Hepatic stellate cell (primary cell): ENCODE measurements at regions not wholly inside any gene's neighbourhood (a gene's known extent, or its start where the extent isn't known, plus 50 kb on each side); places are given as distances from the start of the nearest gene placed in this dataset.
"Not testable (repeated sequence)": the region's sequence is repeated elsewhere in the genome, so short reads cannot be mapped to it uniquely, and the experiment has no call there.

Experiments used
- DNase-seq: peaks from one replicate; pipeline ENCODE4 v3.0.0; 2011; ENCODE audit warnings: low spot score

DNA sequence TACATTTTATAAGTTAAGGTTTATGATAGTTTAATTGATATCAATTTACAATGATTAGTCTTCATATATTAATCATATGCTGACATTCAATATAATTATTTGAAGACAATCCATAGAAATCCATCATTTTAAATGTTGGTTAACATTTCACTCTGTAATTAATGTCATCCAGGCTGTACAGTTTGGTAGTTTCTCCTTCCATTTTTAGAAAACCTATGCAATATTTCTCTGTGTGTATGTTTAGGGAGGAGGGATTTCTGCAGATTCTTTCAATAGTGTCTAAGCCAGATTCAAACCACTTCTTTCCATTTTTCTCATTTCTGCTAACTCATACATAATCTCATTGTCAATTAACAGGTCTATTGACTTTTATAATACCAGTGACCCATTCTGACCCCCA is 1159.0 kb upstream of the ATXN8OS start:
- no peak for DNase-seq

DNA sequence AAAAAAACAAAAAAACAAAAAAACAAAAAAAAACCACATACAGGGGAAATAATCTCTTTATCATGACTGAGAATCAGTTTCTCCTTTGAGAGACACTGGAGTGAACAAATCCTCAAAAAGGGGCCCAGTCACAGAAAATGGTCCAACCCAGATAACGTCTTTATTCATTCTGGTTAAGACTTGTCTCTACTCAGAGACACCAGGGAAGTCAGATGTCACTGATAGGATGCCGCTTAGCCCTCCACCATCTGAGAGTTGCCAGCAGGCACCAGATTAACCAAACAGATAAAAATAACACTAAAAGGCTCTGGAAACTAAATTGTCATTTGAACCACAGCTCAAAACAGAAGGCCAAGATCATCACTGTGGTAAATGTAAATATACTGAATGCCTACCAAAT is 1163.4 kb upstream of the ATXN8OS start:
- no peak for DNase-seq

DNA sequence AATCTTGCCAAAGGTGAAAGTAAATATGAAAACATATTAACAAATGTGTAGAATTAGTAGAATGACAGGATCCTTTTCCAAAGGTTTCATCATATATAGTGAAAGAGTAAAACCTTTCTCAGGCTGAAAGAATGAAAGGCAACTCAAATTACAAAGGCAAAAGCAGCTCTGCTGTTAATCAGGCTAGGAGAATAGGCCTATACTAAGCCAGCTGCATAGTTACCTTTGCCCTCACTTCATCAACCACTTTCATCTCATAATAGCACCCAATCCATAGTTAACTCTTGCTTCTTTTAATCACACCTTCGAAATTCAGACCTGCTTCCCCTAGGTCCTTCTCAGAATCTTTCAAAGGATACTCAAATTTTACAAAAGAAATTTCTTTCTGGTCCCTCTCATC is 1167.6 kb upstream of the ATXN8OS start:
- no peak for DNase-seq

DNA sequence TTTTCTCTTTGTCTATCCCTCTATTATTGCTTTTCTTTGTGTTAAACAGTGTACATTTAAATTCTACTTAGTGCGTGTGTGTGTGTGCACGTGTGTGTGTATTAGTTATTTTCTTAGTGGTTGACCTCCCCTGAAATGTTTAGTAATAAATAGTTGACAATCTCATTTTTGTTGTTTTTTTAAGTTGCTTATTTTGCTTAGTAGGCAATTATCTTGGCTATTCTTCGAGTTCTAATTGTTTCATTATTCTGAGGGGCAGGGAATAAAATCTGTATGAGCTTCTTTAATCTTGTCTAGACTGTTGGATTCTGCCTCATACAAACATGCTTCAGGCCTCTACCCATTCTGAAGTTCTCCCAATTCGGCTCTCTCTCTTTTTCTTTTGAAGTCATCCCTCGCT is 1169.0 kb upstream of the ATXN8OS start:
- no peak for DNase-seq

DNA sequence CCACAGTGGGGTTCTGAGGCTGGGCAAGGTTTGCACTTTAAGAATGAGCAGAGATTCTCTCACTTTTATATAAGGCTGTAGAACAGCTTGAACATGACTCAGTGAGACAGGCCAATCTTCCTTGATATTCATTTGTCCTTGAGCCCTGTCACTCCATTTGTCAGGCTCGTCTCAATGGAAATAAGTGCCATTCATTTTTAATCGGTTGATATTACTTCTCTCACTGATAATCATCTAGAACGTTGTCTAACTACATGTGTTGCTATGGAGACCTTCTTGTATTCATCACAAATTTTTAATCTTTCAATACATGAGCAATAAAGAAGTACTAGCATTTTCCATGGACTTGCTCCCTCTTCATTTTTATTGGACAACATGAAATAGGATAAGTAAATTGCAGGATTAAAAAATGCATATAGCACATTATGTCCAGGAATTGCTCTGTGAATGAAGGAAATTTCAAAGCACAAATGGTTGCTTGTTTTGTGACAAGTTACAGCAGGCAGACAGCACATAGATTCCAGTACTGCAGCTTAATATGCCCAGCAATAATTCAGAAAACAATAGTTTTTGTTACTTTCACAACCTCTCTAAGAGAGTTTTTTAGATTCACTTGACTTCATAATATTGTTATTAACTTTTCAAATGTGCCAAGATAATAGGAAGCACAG is 1178.4 kb upstream of the ATXN8OS start:
- DNase-seq = no peak

DNA sequence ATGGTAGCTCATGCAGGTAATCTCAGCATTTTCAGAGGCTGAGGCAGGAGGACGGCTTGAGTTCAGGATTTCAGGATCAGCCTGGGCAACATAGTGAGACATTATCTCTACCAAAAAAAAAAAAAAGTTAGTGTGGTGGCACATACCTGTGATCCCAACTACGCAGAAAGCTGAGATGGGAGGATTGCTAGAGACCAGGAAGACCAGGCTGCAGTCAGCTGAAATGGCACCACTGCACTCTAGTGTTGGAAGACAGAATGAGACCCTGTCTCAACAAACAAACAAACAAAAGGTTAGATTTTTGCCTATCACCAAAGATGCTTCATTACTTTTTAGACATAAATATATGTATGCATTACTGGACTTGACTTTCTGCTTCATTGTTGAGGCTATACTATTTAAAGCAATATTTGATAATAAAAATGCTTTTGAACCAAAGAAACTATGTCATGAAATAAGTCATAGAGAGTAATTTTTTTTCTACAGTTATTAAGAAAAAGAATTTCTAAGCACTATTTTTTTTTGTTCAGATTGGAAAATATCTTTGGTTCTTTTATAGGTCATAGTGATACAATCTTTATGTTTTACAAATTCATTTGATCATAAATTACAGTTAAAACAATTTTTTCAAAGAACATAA is 1180.1 kb upstream of the ATXN8OS start:
- no peak for DNase-seq

DNA sequence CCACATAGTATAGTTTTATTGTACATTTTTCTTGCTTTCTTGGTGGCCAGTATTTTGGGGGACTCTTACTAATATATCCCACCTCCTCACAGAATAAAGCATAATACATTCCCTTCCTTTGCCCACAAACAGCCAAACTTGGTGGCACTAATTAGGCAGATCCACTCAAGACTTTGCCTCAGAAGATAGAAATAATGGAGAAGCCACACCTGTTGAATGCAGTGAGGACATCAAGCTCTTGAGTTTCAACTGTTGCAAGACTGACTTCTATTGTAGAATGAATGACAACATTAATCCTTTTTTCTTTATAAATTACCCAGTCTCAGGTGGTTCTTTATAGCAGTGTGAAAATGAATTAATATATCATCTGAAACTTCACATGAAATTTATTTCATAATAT is 1183.6 kb upstream of the ATXN8OS start:
- no peak for DNase-seq

DNA sequence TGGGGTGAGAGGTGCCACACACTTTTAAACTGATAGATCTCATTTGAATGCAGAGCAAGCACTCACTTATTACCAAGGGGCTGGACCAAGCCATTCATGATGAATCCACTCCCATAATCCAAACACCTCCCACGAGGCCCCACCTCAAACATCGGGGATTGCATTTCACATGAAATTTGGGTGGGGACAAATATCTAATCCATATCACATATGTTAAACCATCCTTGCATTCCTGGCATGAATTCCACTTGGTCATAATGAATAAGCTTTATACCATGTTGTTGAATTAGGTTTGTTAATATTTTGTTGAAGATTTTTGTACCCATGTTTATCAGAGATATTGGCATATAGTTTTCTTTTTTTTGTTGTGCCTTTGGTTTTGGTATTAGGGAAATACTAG is 1198.7 kb upstream of the ATXN8OS start:
- no peak for DNase-seq

DNA sequence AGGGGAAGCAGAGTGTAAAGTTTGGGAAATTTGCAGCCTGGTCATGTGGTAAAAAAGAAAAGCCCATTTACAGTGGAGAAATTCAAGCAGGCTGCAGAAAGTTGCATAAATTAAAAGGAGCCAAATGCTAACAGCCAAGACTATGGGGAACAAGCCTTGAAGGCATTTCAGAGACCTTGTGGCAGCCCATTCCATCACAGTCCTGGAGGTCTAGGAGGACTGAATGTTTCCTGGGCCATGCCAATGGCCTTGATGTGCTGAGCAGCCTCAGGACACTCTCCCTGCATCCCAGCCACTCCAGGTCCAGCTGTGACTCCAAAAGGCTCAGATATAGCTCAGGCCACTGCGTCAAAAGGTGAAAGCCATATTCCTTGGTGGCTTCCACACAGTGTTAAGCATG is 1202.4 kb upstream of the ATXN8OS start:
- DNase-seq = no peak

DNA sequence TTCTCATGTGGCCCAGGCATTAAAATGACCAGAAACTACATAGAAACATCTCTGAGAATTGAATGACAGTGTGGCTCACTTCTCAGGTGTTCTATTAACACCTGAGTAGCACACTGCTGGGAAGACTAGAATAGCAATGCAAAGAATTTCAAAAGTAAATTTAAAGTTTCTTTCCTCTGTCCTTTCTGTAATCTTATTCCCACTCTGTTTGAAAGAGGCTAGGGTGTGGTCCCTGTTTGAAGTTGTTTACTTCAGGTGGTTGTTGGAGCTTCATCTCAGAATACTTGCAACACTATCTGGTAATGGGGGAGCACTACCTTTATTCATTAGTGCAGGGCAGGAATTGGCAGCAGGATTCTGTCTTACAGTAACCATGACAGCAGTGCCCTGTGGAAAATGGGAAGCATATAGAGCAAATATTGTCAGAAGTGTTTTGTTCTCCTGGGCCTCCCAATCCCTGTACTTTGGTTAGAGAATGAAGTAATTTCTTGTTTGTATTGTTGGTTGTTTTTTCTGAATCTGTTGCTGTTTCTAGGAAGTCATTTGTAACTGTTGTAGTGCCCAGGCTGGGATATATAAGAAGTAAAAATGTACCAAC is 1210.2 kb upstream of the ATXN8OS start:
- no peak for DNase-seq

DNA sequence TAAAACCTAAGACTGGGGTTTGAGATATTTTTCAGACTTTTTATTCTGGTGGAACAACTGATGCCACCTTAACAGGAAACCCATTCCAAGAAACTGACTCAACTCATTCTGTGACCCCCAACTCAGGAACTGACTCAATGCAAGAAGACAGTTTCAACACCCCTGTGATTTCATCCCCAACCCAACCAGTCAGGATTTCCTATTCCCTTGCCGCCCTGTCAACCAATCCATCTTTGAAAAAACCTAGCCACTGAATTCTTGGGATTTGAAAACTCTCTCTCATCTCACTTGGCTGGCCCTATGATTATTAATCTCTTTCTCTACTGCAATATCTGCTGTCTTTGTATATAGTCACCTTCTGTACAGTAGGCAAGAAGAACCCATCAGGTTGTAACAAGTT is 1211.9 kb upstream of the ATXN8OS start:
- DNase-seq = no peak

DNA sequence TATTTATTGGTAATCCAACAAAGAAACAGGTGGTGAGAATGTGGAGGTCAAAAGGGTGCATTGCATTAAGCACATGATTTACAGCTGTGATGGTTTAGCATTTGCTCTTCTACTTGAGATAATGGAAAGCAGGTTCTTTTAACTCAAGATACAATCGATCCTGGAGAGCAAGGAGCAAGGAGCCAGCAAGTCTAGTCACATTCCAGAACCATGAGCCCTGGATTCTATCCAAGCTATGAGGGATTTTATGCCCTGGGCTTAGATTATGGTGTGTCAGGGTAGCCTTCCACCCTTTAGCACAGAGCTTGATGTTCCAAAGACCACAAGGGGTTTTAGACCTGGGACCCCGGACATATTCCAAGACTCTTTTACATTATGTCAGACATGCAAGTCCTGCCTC is 1213.9 kb upstream of the ATXN8OS start:
- not testable (repeated sequence) for DNase-seq

DNA sequence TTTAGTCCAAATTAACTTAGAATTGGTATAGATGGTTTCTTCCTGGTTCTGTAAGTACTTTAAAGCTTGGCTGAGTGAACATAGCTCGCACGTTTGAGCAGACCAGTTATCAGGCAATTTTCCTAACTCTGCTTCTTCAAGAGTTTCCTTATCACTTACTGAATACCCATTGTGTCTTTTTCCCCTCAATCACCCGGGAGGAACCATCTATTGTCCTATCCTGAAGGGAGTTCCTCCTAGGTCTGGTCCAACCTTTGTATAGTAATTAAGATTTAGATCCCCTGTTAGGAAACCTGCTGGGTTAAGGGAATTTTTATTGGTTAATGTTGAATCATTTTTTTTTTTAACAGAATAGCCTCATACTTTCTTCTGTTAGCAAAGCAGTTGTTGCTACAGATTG is 1215.0 kb upstream of the ATXN8OS start:
- not testable (repeated sequence) for DNase-seq

DNA sequence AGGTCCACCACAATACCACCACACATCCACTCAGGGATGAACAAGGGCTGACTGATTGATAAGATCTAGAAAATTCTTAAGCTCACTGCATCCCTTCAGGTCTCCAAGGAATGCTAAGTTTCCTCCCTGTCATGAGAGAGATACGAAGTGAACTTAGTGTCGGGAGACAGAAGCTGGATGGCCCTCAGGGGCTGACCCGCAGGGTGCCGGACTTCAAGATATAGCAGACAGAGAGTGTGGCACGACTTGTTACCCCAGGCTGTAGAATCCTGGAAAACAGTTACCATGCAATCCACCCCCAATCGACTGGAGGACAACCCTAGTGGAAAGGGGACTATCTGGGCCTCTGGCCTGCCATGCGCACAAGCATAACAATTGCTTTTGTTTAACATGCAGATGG is 1217.5 kb upstream of the ATXN8OS start:
- DNase-seq = not testable (repeated sequence)

DNA sequence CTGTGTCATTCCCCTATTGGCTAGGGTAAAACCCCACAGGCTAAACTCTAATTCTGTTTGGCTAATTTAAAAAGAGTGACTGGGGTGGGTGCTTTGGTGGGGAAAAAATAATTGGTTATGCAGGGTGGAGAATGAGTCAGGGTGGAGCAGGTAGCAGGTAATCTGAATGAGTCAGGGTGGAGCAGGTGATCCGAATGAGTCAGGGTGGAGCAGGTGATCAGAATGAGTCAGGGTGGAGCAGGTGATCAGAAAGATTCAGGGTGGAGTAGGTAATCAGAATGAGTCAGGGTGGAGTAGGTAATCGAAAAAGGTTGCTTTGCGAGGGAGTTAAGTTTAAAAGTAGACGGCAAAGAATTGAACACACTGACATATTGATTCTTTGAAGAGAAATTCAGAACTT is 1218.8 kb upstream of the ATXN8OS start:
- DNase-seq = no peak

DNA sequence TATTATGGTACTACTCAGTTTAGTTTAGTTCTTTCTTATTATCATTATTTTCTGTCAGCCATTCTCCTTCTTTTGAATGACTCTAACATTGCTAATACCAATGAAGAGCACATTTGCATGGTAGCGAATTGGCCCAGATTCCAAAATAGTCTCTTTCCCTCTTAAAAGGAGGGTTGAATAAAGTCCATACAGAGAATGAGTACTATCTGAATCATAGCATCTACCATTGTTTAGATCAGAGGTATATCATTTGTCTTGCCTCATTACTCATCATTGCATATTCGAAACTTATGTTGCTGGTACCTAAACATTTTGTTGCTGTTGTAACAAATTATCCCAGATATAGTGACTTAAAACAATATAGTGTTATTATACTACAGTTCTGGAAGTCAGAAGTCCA is 1235.3 kb upstream of the ATXN8OS start:
- no peak for DNase-seq

DNA sequence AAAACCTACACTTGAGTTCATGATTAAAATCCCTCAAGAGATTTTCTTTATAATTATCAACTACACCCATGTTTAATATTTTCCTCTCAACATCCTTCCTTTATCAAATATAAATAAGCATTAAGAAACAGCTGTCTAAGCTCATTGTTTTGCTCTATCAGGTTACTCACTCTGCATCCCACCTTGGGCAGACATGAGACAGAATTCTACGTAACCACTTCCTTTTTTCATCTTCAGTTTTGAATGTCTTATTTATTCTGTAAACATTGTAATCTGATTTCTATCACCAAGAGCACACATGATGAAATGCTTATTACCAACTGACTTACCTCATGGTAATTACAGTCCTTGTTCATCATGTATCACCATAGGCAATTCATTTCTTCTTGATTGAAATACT is 1256.6 kb upstream of the ATXN8OS start:
- no peak for DNase-seq

DNA sequence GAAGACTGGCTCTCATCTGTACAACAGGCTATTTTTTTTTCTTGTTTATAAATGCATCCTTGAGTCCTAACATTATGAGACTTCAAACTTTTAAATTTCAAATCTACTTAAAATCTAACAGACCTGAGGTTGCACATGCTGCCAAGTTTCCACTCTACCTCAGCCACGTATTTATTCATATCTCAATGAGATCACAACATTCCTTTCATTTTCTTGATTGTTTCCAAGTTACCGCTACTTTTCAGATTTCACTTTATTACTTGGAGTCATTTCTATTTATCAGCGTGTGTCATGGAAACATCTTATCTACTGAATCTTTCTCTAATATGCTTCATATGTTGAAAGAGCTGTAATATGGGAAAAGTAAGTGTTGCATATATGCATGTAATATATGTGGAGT is 1257.5 kb upstream of the ATXN8OS start:
- DNase-seq = no peak

DNA sequence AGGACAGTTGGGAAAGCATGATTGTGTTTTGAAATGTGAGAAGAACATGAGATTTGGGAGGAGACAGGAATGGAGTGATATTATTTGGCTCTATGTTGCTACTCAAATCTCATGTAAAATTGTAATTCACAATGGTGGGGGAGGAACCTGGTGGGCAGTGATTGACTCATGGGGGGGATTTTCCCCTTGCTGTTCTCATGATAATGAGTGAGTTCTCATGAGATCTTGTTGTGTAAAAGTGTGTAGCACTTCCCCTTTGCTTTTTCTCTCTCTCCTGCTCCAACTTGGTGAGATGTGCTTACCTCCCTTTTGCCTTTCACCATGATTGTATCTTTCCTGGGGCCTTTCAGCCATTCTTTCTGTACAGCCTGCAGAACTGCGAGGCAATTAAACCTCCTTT is 1261.0 kb upstream of the ATXN8OS start:
- no peak for DNase-seq

DNA sequence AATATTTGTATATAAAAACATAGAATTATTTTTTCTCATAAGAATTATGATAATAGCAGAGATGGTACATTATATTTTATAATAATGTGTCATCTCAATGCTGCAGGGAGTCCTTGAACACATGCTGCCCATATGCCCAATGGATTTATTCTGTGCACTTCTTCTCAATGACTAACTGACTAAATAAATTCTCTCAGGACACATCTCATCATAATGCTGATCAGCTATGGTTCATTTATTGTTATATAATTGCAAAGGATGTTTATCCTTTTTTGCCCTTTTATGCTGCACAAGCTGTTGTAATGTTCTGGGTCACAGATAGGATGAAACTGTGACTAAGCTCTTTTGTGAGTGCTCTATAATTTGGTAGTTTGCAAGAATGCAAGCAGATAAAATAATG is 1273.3 kb upstream of the ATXN8OS start:
- no peak for DNase-seq

DNA sequence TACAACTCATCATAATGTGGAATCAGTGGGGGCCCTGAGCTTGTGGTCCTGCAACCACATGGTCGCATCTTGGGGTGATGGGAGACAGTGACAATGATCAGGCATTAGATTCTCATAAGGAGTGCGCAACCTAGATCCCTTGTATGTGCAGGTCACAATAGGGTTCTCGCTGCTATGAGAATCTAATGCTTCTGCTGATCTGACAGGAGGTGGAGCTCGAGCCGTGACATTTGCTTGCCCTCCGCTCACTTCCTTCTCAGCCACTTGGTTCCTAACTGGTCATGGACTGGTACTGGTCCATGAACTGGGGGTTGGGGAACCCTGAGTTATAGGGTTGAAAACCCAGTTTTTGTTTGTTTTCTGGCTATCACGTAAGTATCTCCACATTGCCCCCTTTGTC is 1290.9 kb upstream of the ATXN8OS start:
- no peak for DNase-seq

DNA sequence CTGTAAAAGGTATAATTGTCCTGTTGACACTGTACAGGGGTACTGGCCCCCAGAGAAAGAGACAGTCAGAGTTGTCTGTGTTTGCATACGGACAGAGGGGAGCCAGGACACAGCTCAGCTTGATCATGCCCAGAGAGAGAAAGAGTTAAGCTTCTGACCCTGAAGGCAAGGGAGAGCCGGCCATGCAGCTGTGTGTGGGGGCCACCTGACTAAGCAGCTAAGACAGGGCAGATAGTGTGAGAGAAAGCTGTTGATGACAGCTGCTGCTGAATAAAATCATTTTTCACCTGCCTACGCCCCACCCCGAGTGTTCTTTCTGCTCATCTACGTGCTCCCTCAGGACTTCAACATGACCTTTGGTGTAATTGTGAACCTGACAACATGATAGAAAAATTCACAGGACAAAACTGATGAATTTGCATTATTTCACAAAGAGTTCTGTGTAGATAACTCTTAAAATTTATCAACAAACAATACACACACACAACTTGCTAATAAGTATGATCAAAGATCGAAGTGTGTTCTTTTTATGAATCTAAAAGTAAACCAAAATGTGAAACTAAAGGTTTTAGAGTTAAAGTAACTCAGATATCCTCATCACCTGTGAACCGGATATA is 1294.3 kb upstream of the ATXN8OS start:
- DNase-seq = no peak

DNA sequence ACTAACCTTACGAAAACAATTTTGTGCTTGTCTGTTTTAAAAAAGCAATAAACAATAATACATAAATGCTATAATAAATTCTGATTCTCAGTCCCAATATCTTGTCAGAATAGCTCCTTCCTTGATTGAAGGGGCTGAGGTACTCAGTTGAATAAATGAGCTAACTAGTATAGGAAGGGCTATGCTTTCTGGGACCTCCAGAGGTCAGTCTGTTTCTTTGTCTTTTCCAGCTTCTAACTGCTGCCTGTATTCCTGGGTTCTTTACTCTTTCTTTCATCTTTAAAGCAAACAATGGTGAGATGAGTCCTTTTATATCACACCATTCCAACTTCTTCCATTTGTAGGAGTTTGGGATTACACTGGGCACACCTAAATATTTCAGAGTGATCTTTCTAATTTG is 1297.0 kb upstream of the ATXN8OS start:
- no peak for DNase-seq
